GM12874 (cell line): ENCODE measurements at regions not wholly inside any gene's neighbourhood (a gene's known extent, or its start where the extent isn't known, plus 50 kb on each side); places are given as distances from the start of the nearest gene placed in this dataset.

Experiments
- CTCF ChIP-seq: IDR thresholded peaks from 2 replicates; pipeline ENCODE4 v1.5.1; 2011; ENCODE audit warnings: low read depth, mild to moderate bottlenecking, control low read depth, low read length, moderate library complexity; ENCODE audit not compliant: insufficient read depth

- no peak for TF ChIP-seq CTCF
These were observed 740.5 kb downstream of the TLE1 start for GRCh38 chr9:80948876-80949275.

DNA sequence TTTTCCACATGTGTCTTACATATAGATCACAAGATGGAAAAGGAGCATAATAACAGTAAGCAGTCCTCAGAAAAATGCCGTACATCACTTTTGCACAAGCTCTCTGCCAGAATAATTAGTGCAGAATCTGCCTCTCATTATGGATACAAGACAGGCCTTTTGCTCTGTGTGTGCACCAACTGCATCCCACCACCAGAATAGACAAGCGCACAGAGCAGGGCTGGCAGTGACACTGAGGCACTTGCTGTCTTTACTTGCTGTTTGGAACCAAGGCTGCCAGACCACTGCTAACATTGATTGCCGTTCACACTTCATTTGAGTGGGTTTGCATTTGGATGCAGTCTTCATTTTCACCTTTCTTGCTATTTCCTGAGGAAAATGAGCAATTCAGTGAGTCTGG, 741.3 kb downstream of the TLE1 start:
- TF ChIP-seq CTCF, result no peak

- no peak for TF ChIP-seq CTCF
These were observed 742.7 kb downstream of the TLE1 start for GRCh38 chr9:80946496-80947170.

DNA sequence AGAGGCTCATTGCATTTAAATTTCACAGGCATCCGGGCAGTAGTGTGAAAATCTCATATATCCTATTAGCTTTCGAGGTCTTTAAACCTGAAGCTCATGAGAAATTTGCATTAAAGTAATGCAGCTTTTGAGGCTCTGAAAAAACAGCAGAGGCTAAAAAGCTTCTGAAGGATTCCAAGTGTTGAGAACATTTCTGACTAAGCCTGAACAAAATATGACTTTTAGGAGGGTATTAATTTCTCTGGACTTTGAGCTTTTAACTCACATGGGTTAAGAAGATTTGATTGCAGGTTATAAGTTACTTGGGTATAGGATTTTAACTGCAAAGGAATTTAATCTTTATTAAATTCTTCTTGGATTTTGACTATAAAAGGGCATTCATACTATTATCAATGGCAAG, 743.9 kb downstream of the TLE1 start:
- TF ChIP-seq CTCF, result no peak

DNA sequence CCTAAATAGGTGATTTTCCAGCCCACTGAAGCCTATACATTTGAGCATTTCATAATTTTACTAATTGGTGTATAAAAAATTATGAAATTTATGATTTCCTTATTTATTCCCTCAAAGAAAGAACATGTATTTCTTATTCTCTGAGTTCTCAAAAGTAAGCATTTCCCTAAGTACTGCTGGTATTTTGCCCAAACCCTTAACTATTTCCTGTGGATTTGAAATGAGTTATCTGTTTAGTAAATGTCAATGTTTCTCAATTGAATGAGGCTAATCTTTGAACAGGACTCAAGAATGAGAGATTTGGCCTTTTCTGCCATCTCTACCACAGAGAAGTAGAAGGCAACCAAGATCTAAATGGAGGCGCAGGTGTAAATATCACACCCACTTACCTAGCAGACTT, 751.7 kb downstream of the TLE1 start:
- no peak for TF ChIP-seq CTCF

DNA sequence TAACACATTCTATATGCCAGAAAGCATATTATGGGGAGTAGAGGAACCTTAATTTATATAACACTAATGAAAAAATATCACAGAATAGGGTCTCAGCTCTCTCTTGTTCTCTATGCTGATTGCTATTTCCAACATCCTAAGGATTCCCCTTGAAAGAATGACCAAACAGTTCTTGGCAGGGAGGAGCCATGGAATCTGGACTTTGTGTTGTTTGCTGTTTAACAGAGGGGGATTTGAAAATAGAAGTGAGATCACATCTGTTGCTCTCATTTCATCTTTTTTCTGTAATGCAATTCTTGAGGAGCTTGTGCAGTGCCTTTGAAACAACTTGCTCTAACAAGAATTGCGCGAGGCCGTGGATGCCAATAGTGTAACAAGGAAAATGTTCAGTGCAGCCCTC, 755.3 kb downstream of the TLE1 start:
- TF ChIP-seq CTCF, result no peak

GRCh38 chr9:80932947-80933780, 756.2 kb downstream of the TLE1 start:
- TF ChIP-seq CTCF, result no peak
